GM12878 (cell line): ENCODE measurements at regions not wholly inside any gene's neighbourhood (a gene's known extent, or its start where the extent isn't known, plus 50 kb on each side); places are given as distances from the start of the nearest gene placed in this dataset.

Experiments used
- ATAC-seq: fragments of 200-7000 bp; cut with Tn5 transposase; 3 replicates; pipeline ENCODE4 v1.9.1; 2020; ENCODE audit warnings: mild to moderate bottlenecking, moderate library complexity
- BruUV-seq: library from RNA; stranded (reverse); fragments of 400-500 nt; replicated peaks from 2 replicates; lab custom pipeline; 2021; lab: Mats Ljungman, UMichigan
- CTCF ChIA-PET: fragments of 300-600 bp; sonication (Branson Sonifier 250); formaldehyde crosslinking; extraction: SDS; loops from one replicate; lab custom pipeline; 2021; ENCODE audit warnings: inconsistent platforms; lab: Yijun Ruan, JAX
- POLR2A ChIA-PET: fragments of 350-600 bp; formaldehyde crosslinking; extraction: SDS; loops from one replicate; lab custom pipeline; 2021; ENCODE audit warnings: inconsistent platforms; lab: Charles Lee
- RAD21 ChIA-PET: fragments of 300-600 bp; sonication (Branson Sonifier 250); formaldehyde crosslinking; loops from one replicate; lab custom pipeline; 2023; ENCODE audit warnings: antibody characterized with exemption; ENCODE audit not compliant: unreplicated experiment; lab: Charles Lee
- SMC1A ChIA-PET: fragments of 300-600 bp; sonication (Branson Sonifier 250); formaldehyde crosslinking; loops from one replicate; lab custom pipeline; 2023; ENCODE audit not compliant: unreplicated experiment, uncharacterized antibody; lab: Charles Lee
- DNase-seq: peaks from one replicate; pipeline ENCODE4 v3.0.0-alpha.2; 2011; ENCODE audit warnings: low read depth, low spot score
- FAIRE-seq: peaks from 3 replicates; lab custom pipeline; 2011; peaks lifted over from hg19 to GRCh38; lab: Jason Lieb, UNC
- H2AFZ ChIP-seq: 2 replicates; pipeline ENCODE4 v1.6.0; 2011; ENCODE audit warnings: low read depth, low read length, control low read depth; ENCODE audit not compliant: control insufficient read depth
- H3K27ac ChIP-seq: 2 replicates; pipeline ENCODE4 v1.5.1; 2011; ENCODE audit warnings: control low read depth; ENCODE audit not compliant: control insufficient read depth, insufficient read depth
- H3K27me3 ChIP-seq, 2 experiments: replicated peaks in 1 of 2; 2 replicates each; pipeline versions ENCODE4 v1.6.0 to v1.6.1; 2011; ENCODE audit warnings: low read length in 1 of 2; ENCODE audit not compliant: control insufficient read depth in 2 of 2, insufficient read depth in 2 of 2
- H3K36me3 ChIP-seq, 2 experiments: 2 replicates each; pipeline ENCODE4 v1.5.1; 2011; ENCODE audit warnings: low read length in 1 of 2; ENCODE audit not compliant: control insufficient read depth in 2 of 2, insufficient read depth in 2 of 2
- H3K4me1 ChIP-seq: 2 replicates; pipeline ENCODE4 v1.6.1; 2011; ENCODE audit warnings: mild to moderate bottlenecking, low read length, moderate library complexity, mixed read lengths; ENCODE audit not compliant: control insufficient read depth, insufficient read depth
- H3K4me2 ChIP-seq: 2 replicates; pipeline ENCODE4 v1.6.0; 2011; ENCODE audit warnings: control low read depth; ENCODE audit not compliant: control insufficient read depth, insufficient read depth
- H3K4me3 ChIP-seq: fragments of 200-600 bp; sonication (generic); 2 replicates; pipeline ENCODE4 v1.5.1; 2016
- H3K79me2 ChIP-seq: 2 replicates; pipeline ENCODE4 v1.6.0; 2011; ENCODE audit warnings: low read length; ENCODE audit not compliant: control insufficient read depth, insufficient read depth
- H3K9ac ChIP-seq: 2 replicates; pipeline ENCODE4 v1.8.0; 2011; ENCODE audit warnings: low read length, control low read depth, mixed read lengths; ENCODE audit not compliant: control insufficient read depth, insufficient read depth
- H3K9me3 ChIP-seq: replicated peaks from 3 replicates; pipeline ENCODE4 v1.5.1; 2011; ENCODE audit warnings: mild to moderate bottlenecking, low read length; ENCODE audit not compliant: control insufficient read depth, insufficient read depth
- H4K20me1 ChIP-seq: 2 replicates; pipeline ENCODE4 v1.6.0; 2011; ENCODE audit not compliant: control insufficient read depth, insufficient read depth
- BHLHE40 ChIP-seq, 2 experiments: fragments of 450-650 bp in 1 of 2; IDR thresholded peaks; 2 replicates each; pipeline ENCODE4 v1.6.1; 2011 to 2017; ENCODE audit warnings: low read depth in 2 of 2, borderline replicate concordance in 1 of 2, improper control_type of control experiment in 1 of 2, low read length in 1 of 2, mild to moderate bottlenecking in 1 of 2
- E2F8 ChIP-seq: fragments of 450-650 bp; IDR thresholded peaks from 2 replicates; pipeline ENCODE4 v1.6.1; 2018; ENCODE audit warnings: mild to moderate bottlenecking, low read depth, moderate library complexity; ENCODE audit not compliant: partially characterized antibody
- MEF2A ChIP-seq: IDR thresholded peaks from 2 replicates; pipeline ENCODE4 v1.6.1; 2011; ENCODE audit warnings: low read depth, mild to moderate bottlenecking, low read length, moderate library complexity; ENCODE audit not compliant: insufficient read depth
- MTA3 ChIP-seq: IDR thresholded peaks from 2 replicates; pipeline ENCODE4 v1.6.1; 2012; ENCODE audit warnings: low read length, inconsistent platforms, borderline replicate concordance
- NFIC ChIP-seq: IDR thresholded peaks from 2 replicates; pipeline ENCODE4 v1.6.1; 2012; ENCODE audit warnings: low read depth, mild to moderate bottlenecking, inconsistent platforms, low read length, moderate library complexity
- PAX8 ChIP-seq: fragments of 450-650 bp; IDR thresholded peaks from 2 replicates; pipeline ENCODE4 v1.6.1; 2017; ENCODE audit warnings: mild to moderate bottlenecking, moderate library complexity
- PKNOX1 ChIP-seq: fragments of 450-650 bp; IDR thresholded peaks from 2 replicates; pipeline ENCODE4 v1.6.1; 2016; ENCODE audit warnings: mild to moderate bottlenecking
- RAD21 ChIP-seq: IDR thresholded peaks from 2 replicates; pipeline ENCODE4 v1.6.1; 2011; ENCODE audit warnings: mild to moderate bottlenecking, low read depth, low read length, moderate library complexity; ENCODE audit not compliant: insufficient read depth
- RELA ChIP-seq: fragments of 450-650 bp; IDR thresholded peaks from 2 replicates; pipeline ENCODE4 v1.8.0; 2014; ENCODE audit warnings: borderline replicate concordance; ENCODE audit not compliant: partially characterized antibody
- STAT1 ChIP-seq: fragments of 450-650 bp; conservative IDR thresholded peaks from 2 replicates; pipeline ENCODE4 v1.6.1; 2014; ENCODE audit warnings: antibody characterized with exemption, mild to moderate bottlenecking
- SUZ12 ChIP-seq: fragments of 200-600 bp; sonication (generic); IDR thresholded peaks from one replicate; pipeline ENCODE4 v1.6.1; 2018; ENCODE audit warnings: antibody characterized with exemption, mild to moderate bottlenecking; ENCODE audit not compliant: unreplicated experiment
- WRNIP1 ChIP-seq: IDR thresholded peaks from 2 replicates; pipeline ENCODE4 v1.6.1; 2011; ENCODE audit warnings: low read depth, low read length, improper control_type of control experiment, borderline replicate concordance
- ZBTB40 ChIP-seq: fragments of 450-650 bp; IDR thresholded peaks from 2 replicates; pipeline ENCODE4 v1.6.1; 2016; ENCODE audit warnings: mild to moderate bottlenecking, moderate library complexity, borderline replicate concordance
- WGBS: methylation state at CpG from one replicate; pipeline ENCODE4 v1.1.6; 2016; ENCODE audit warnings: low lambda C conversion rate; ENCODE audit not compliant: insufficient replicate concordance, insufficient coverage; ENCODE audit errors: missing lambda C conversion rate; 5-methylcytosine and 5-hydroxymethylcytosine counted together
- in situ Hi-C: fragments of 300-500 bp; cut with MboI; formaldehyde crosslinking; loops from 9 replicates; pipeline ENCODE4 v1.14.3; 2018; ENCODE audit warnings: mixed read lengths
- intact Hi-C: fragments of 100-400 bp; cut with micrococcal nuclease; formaldehyde crosslinking; loops from one replicate; pipeline ENCODE4 v1.14.2; 2022; ENCODE audit not compliant: unreplicated experiment

GRCh38 chr7:106447318-106447847, 162.6 kb upstream of the NAMPT start:
- no peak overlapping the region for H2AFZ ChIP-seq
- no peaks in the 10 kb centered on the region for H4K20me1 ChIP-seq
- WGBS, result 76% methylated on average over 3 of the region's 3 CpGs
- no peaks in the 10 kb centered on the region for H3K79me2 ChIP-seq
- no peaks in the 10 kb centered on the region; the same call in 1 of the 3 replicates for H3K9me3 ChIP-seq
- no peak overlapping the region for H3K27ac ChIP-seq
- H3K27me3 ChIP-seq, result no peaks in the 10 kb centered on the region
- H3K9ac ChIP-seq, result no peak overlapping the region
- H3K4me1 ChIP-seq, result no peaks in the 10 kb centered on the region
- no peaks in the 10 kb centered on the region for H3K36me3 ChIP-seq
- in situ Hi-C loops, result no loop called here
- intact Hi-C loops, result no loop called here
- TF ChIP-seq STAT1, result no peak
- no peak for TF ChIP-seq SUZ12
- no peak for TF ChIP-seq BHLHE40 (IDR thresholded peaks at IDR 0.05; ENCODE audit: borderline replicate concordance in 1 of 2, low read depth in 2 of 2, low read length in 1 of 2)
- no peak for TF ChIP-seq RELA
- no peak for TF ChIP-seq NFIC
- TF ChIP-seq MTA3, result no peak
- no peak for TF ChIP-seq WRNIP1
- no peak for TF ChIP-seq MEF2A
- TF ChIP-seq PKNOX1, result no peak
- no peak for TF ChIP-seq RAD21
- no peak for TF ChIP-seq PAX8
- TF ChIP-seq E2F8, result no peak
- TF ChIP-seq ZBTB40, result no peak
- POLR2A ChIA-PET, result no interaction called here
- FAIRE-seq (no peak), DNase-seq (no peak), ATAC-seq (no peak)
- no peak overlapping the region for H3K4me2 ChIP-seq
- SMC1A ChIA-PET, result interaction anchor here (1.0 to 3.5 kb wide), 5 partner anchors 15 to 270 kb away, joined by 3 to 20 read pairs (median 4); no protein-coding TSS in a partner anchor
- CTCF ChIA-PET, result interaction anchor here (3.0 to 3.2 kb wide), 2 partner anchors 15 to 271 kb away, joined by 13 to 16 read pairs; no protein-coding TSS in a partner anchor
- BruUV-seq, result no TSS peak
- RAD21 ChIA-PET, result interaction anchor here (1.8 kb wide), 1 partner anchor 271 kb away, joined by 3 read pairs; no protein-coding TSS in a partner anchor
- H3K4me3 ChIP-seq, result no peak overlapping the region
